H9 (cell line): ENCODE measurements at regions not wholly inside any gene's neighbourhood (a gene's known extent, or its start where the extent isn't known, plus 50 kb on each side); places are given as distances from the start of the nearest gene placed in this dataset.

Experiments
- DNase-seq: peaks from one replicate; pipeline ENCODE4 v3.0.0-alpha.2; 2017
- H2AFZ ChIP-seq: one replicate; pipeline ENCODE4 v1.6.1; 2013; ENCODE audit warnings: mild to moderate bottlenecking, low read length, control low read depth, moderate library complexity
- H2AK5ac ChIP-seq: 2 replicates; pipeline ENCODE4 v1.6.1; 2013; ENCODE audit warnings: low read length, control low read depth, mixed read lengths; ENCODE audit not compliant: insufficient read length
- H2BK120ac ChIP-seq: one replicate; pipeline ENCODE4 v1.6.1; 2013; ENCODE audit warnings: low read depth, mild to moderate bottlenecking, low read length, control low read depth, inconsistent platforms; ENCODE audit not compliant: poor library complexity, severe bottlenecking
- H2BK12ac ChIP-seq: 2 replicates; pipeline ENCODE4 v1.6.1; 2013; ENCODE audit warnings: low read length, control low read depth, mixed read lengths, low read depth; ENCODE audit not compliant: insufficient read length
- H2BK15ac ChIP-seq: 2 replicates; pipeline ENCODE4 v1.6.1; 2013; ENCODE audit warnings: low read depth, low read length, control low read depth
- H2BK20ac ChIP-seq: one replicate; pipeline ENCODE4 v1.6.1; 2013; ENCODE audit warnings: low read depth, mild to moderate bottlenecking, low read length, control low read depth, inconsistent platforms; ENCODE audit not compliant: poor library complexity, severe bottlenecking
- H2BK5ac ChIP-seq: 2 replicates; pipeline ENCODE4 v1.6.1; 2013; ENCODE audit warnings: low read length, control low read depth, mixed read lengths; ENCODE audit not compliant: insufficient read length
- H3K14ac ChIP-seq: 2 replicates; pipeline ENCODE4 v1.6.1; 2013; ENCODE audit warnings: low read length, control low read depth; ENCODE audit not compliant: insufficient read depth
- H3K18ac ChIP-seq: 2 replicates; pipeline ENCODE4 v1.6.1; 2013; ENCODE audit warnings: low read depth, mild to moderate bottlenecking, mixed read lengths, low read length, control low read depth; ENCODE audit not compliant: insufficient read length
- H3K23ac ChIP-seq: 2 replicates; pipeline ENCODE4 v1.6.1; 2013; ENCODE audit warnings: low read length, control low read depth, mixed read lengths, low read depth; ENCODE audit not compliant: insufficient read length
- H3K23me2 ChIP-seq: 2 replicates; pipeline ENCODE4 v1.6.1; 2013; ENCODE audit warnings: low read depth, mild to moderate bottlenecking, mixed read lengths, low read length, control low read depth; ENCODE audit not compliant: insufficient read length, poor library complexity, severe bottlenecking
- H3K27ac ChIP-seq: 2 replicates; pipeline ENCODE4 v1.5.1; 2013; ENCODE audit warnings: low read length, control low read depth, mixed read lengths, low read depth; ENCODE audit not compliant: insufficient read length
- H3K27me3 ChIP-seq: 2 replicates; pipeline ENCODE4 v1.6.1; 2013; ENCODE audit warnings: low read length, control low read depth, inconsistent platforms; ENCODE audit not compliant: insufficient read depth
- H3K4ac ChIP-seq: 2 replicates; pipeline ENCODE4 v1.6.1; 2013; ENCODE audit warnings: low read depth, mild to moderate bottlenecking, control low read depth, inconsistent platforms, low read length, moderate library complexity
- H3K4me1 ChIP-seq: 2 replicates; pipeline ENCODE4 v1.6.1; 2013; ENCODE audit warnings: low read length, control low read depth, inconsistent platforms; ENCODE audit not compliant: insufficient read depth
- H3K4me2 ChIP-seq: 2 replicates; pipeline ENCODE4 v1.6.1; 2013; ENCODE audit warnings: low read length, control low read depth, mixed read lengths; ENCODE audit not compliant: insufficient read length, insufficient read depth
- H3K56ac ChIP-seq: 2 replicates; pipeline ENCODE4 v1.6.1; 2013; ENCODE audit warnings: low read depth, mild to moderate bottlenecking, mixed read lengths, low read length, control low read depth; ENCODE audit not compliant: insufficient read length
- H3K79me1 ChIP-seq: 2 replicates; pipeline ENCODE4 v1.6.1; 2013; ENCODE audit warnings: low read depth, mild to moderate bottlenecking, moderate library complexity, low read length, control low read depth, inconsistent platforms; ENCODE audit not compliant: insufficient read depth, poor library complexity, severe bottlenecking
- H3K79me2 ChIP-seq: 2 replicates; pipeline ENCODE4 v1.6.1; 2013; ENCODE audit warnings: low read length, control low read depth, inconsistent platforms; ENCODE audit not compliant: insufficient read depth
- H3K9ac ChIP-seq: 2 replicates; pipeline ENCODE4 v1.6.1; 2013; ENCODE audit warnings: low read length, control low read depth, mixed read lengths; ENCODE audit not compliant: insufficient read length; ENCODE audit errors: extremely low read depth
- H3K9me3 ChIP-seq: one replicate; pipeline ENCODE4 v1.6.1; 2013; ENCODE audit warnings: low read depth, low read length, inconsistent platforms; ENCODE audit not compliant: control insufficient read depth
- H3T11ph ChIP-seq: one replicate; pipeline ENCODE4 v1.6.1; 2013; ENCODE audit warnings: mild to moderate bottlenecking, low read length, control low read depth, inconsistent platforms
- H4K20me1 ChIP-seq: one replicate; pipeline ENCODE4 v1.6.1; 2013; ENCODE audit not compliant: control insufficient read depth, insufficient read length, insufficient read depth
- H4K5ac ChIP-seq: 2 replicates; pipeline ENCODE4 v1.6.1; 2013; ENCODE audit warnings: low read depth, mild to moderate bottlenecking, mixed read lengths, low read length, control low read depth; ENCODE audit not compliant: insufficient read length
- H4K8ac ChIP-seq: replicated peaks from 2 replicates; pipeline ENCODE4 v1.6.1; 2013; ENCODE audit warnings: low read length, control low read depth, mixed read lengths, low read depth; ENCODE audit not compliant: insufficient read length
- H4K91ac ChIP-seq: 2 replicates; pipeline ENCODE4 v1.6.1; 2013; ENCODE audit warnings: low read depth, mild to moderate bottlenecking, moderate library complexity, mixed read lengths, low read length, control low read depth; ENCODE audit not compliant: insufficient read length
- H3K27ac Mint-ChIP-seq, 3 experiments: 2 replicates in 2 of 3; 3 replicates in 1 of 3; pipeline ENCODE4 v1.8.0; 2020 to 2021; ENCODE audit warnings: mixed read lengths in 3 of 3, mild to moderate bottlenecking in 1 of 3, moderate library complexity in 1 of 3
- H3K27me3 Mint-ChIP-seq: 2 replicates; pipeline ENCODE4 v1.8.0; 2021; ENCODE audit warnings: low read depth, mild to moderate bottlenecking, moderate library complexity, mixed read lengths
- H3K36me3 Mint-ChIP-seq, 3 experiments: 2 replicates in 2 of 3; 3 replicates in 1 of 3; pipeline ENCODE4 v1.8.0; 2020 to 2021; ENCODE audit warnings: low read depth in 3 of 3, mixed read lengths in 3 of 3; ENCODE audit not compliant: insufficient read depth in 1 of 3
- H3K4me1 Mint-ChIP-seq, 2 experiments: 2 replicates each; pipeline ENCODE4 v1.8.0; 2020; ENCODE audit warnings: mixed read lengths in 2 of 2
- H3K4me3 Mint-ChIP-seq, 2 experiments: 2 replicates in 1 of 2; 3 replicates in 1 of 2; pipeline ENCODE4 v1.8.0; 2020 to 2021; ENCODE audit warnings: mild to moderate bottlenecking in 2 of 2, mixed read lengths in 2 of 2, moderate library complexity in 1 of 2
- H3K9me3 Mint-ChIP-seq, 2 experiments: 2 replicates in 1 of 2; 3 replicates in 1 of 2; pipeline ENCODE4 v1.8.0; 2020; ENCODE audit warnings: mild to moderate bottlenecking in 2 of 2, mixed read lengths in 2 of 2, moderate library complexity in 1 of 2
- WGBS: extraction: QIAGEN DNeasy Blood & Tissue Kit; methylation state at CpG from one replicate; pipeline ENCODE4 v1.1.7; 2013; ENCODE audit warnings: missing lambda C conversion rate, low lambda C conversion rate, mixed read lengths; ENCODE audit not compliant: insufficient read length; ENCODE audit errors: extremely low coverage; 5-methylcytosine and 5-hydroxymethylcytosine counted together
- TF ChIP-seq, protein P1 (sequence below): fragments of 200-600 bp; sonication (generic); conservative IDR thresholded peaks from 3 replicates; pipeline ENCODE4 v1.8.0; 2021; ENCODE audit warnings: antibody characterized with exemption, mild to moderate bottlenecking

DNA sequence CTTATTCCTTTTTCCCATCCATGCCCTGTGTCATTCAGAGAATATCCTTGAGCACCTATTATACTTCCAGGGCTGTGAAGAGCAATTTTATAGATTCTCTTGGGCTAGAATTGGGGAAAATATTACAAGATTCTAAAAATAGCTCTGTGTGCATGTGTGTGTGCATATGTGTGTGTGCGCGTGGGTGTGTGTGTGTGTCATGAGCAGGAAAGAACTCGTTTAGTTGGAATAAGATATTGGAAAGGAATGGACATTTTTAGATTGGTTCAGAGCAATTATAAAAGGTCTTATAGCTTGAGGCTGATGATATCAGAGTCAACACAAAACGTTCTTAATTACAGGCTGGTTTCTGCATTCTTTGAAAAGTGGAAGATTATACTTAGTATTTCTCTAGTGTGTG, 212.1 kb upstream of the COPS8 start:
- Histone ChIP-seq H3K23ac (no peak overlapping the region), H2BK12ac (no peak overlapping the region)

More for the DNA sequence above, 212.1 kb upstream of the COPS8 start:
- H4K91ac ChIP-seq, result no peak overlapping the region
- WGBS, result no CpG with 5 or more reads among the region's 4 CpGs
- Mint-ChIP-seq H3K4me3 (no peak overlapping the region), H3K9me3 (no peaks in the 10 kb centered on the region), H3K27ac (no peak overlapping the region), H3K27me3 (peaks cover 10% of the 10 kb centered on the region), H3K4me1 (peaks cover 8 to 17% of the 10 kb centered on the region in 2 experiments), H3K36me3 (no peaks in the 10 kb centered on the region)
- H3K9ac ChIP-seq, result no peak overlapping the region
- H3K27me3 ChIP-seq, result no peaks in the 10 kb centered on the region
- no peak overlapping the region for H2BK15ac ChIP-seq
- no peak overlapping the region for H2BK120ac ChIP-seq
- H3K18ac ChIP-seq, result no peak overlapping the region
- no peak overlapping the region for H3K4ac ChIP-seq
- DNase-seq, result no peak
- H3K23me2 ChIP-seq, result no peaks in the 10 kb centered on the region
- H3K56ac ChIP-seq, result no peak overlapping the region
- no peak overlapping the region for H3T11ph ChIP-seq
- H3K79me1 ChIP-seq, result no peaks in the 10 kb centered on the region
- no peak overlapping the region for H3K14ac ChIP-seq
- no peaks in the 10 kb centered on the region for H3K9me3 ChIP-seq
- H2AK5ac ChIP-seq, result no peak overlapping the region
- H4K8ac ChIP-seq, result no peak overlapping the region
- H2BK5ac ChIP-seq, result no peak overlapping the region
- no peak overlapping the region for H3K27ac ChIP-seq
- H3K4me2 ChIP-seq, result no peak overlapping the region
- no peak overlapping the region for H2AFZ ChIP-seq
- no peak overlapping the region for H2BK20ac ChIP-seq
- H3K4me1 ChIP-seq, result no peaks in the 10 kb centered on the region
- no peaks in the 10 kb centered on the region for H3K79me2 ChIP-seq
- H4K20me1 ChIP-seq, result no peaks in the 10 kb centered on the region
- H4K5ac ChIP-seq, result no peak overlapping the region
- TF ChIP-seq, protein P1, sequence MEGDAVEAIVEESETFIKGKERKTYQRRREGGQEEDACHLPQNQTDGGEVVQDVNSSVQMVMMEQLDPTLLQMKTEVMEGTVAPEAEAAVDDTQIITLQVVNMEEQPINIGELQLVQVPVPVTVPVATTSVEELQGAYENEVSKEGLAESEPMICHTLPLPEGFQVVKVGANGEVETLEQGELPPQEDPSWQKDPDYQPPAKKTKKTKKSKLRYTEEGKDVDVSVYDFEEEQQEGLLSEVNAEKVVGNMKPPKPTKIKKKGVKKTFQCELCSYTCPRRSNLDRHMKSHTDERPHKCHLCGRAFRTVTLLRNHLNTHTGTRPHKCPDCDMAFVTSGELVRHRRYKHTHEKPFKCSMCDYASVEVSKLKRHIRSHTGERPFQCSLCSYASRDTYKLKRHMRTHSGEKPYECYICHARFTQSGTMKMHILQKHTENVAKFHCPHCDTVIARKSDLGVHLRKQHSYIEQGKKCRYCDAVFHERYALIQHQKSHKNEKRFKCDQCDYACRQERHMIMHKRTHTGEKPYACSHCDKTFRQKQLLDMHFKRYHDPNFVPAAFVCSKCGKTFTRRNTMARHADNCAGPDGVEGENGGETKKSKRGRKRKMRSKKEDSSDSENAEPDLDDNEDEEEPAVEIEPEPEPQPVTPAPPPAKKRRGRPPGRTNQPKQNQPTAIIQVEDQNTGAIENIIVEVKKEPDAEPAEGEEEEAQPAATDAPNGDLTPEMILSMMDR, result no peak
